GM21528 (cell line): ENCODE measurements at regions not wholly inside any gene's neighbourhood (a gene's known extent, or its start where the extent isn't known, plus 50 kb on each side); places are given as distances from the start of the nearest gene placed in this dataset.
"Not testable (repeated sequence)": the region's sequence is repeated elsewhere in the genome, so short reads cannot be mapped to it uniquely, and the experiment has no call there.

Source experiments
- ATAC-seq: cut with Tn5 transposase; IDR thresholded peaks from one replicate; pipeline ENCODE4 v1.9.1; 2021; ENCODE audit warnings: mild to moderate bottlenecking, moderate library complexity; ENCODE audit not compliant: unreplicated experiment, low FRiP score

GRCh38 chr18:30245766-30246455 is 796.6 kb downstream of the DSC3 start:
- no peak for ATAC-seq

DNA sequence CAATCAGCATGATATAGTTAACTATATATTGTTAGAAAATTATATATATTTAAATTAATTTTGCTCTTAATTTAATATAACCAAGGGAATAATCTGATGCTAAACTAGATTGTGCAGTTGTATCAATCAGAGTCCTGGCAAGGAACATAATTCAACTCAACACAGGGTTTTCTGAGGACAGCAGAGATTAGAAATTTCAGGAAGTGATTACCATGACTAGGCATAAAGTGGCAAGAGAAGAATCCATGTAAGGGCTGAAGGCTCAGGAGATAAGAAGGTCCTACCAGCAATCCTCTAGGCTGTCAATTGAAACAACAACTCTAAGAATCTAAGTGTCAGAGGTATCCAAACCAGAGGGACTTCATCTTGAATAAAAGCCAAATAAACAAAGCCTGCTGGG is 807.8 kb downstream of the DSC3 start:
- no peak for ATAC-seq

DNA sequence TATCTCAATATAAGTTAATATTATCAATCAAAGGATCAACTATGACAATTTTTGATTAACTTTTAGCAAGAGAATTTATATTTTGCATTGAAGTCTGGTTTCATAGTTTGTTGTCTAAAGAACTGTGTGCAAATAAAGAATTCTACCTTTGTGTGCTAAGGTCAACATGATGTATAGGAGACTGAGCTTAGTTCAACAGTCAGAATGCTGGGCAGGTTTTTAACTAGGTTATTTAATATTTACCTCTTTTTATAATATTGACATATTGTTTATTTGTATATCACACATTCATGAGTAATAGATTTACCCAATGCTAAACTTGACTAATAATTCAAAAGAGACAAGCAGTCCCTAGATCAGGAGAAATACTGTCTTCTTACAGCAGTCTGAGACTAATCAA is 831.4 kb downstream of the DSC3 start:
- ATAC-seq = no peak

DNA sequence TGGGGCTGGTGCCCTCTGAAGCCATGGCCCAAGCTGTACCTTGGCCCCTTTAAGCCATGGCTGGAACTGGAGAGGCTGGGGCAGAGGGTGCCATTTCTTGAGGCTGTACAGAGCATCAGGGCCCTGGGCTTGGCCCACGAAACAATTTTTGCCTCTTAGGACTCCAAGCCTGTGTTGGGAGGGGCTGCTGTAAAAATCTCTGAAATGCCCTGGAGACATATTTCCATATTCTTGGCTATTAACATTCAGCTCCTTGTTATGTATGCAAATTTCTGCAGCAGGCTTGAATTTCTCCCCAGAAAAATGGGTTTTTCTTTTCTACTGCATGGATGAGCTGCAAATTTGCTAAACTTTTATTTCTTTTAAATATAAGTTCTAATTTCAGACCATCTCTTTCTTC is 834.0 kb downstream of the DSC3 start:
- ATAC-seq = no peak

DNA sequence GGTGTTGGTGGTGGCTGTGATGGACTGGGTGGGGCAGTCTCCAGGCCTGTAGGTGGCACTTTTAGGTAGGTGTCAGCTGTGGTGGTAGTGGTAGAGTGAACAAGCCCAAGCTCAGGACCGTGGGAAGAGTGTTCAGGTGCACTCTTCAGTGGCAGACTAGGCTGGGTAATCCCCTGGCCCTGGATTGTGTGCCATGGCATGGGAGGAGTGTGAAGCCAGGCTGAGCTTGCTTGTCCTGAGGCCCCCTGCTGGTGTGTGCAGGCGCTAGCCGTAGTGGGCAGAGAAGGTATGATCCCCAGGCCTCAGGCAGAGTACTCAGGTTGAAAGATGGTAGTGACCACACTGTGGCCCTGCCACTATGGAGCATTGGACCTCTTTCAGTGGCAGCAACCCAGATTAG is 850.3 kb downstream of the DSC3 start:
- no peak for ATAC-seq

DNA sequence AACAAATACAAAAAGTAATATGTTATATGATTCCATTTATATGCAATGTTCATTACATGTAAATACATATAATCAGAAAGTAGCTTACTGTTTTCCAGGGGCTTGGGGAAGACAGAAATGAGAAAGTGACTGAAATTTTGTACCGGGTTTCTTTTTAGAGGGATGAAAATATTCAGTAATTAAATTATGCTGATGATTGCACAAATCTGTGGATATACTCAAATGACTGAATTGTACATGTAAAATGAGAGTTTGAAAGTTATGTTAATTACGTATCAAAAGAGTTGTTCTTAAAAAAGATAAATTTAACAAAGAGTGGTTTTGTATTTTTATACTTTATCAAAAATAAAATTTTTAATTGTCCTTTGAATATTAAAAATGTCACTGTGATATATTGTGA is 856.3 kb downstream of the DSC3 start:
- no peak for ATAC-seq

GRCh38 chr18:30177056-30177455 is 865.5 kb downstream of the DSC3 start:
- no peak for ATAC-seq

DNA sequence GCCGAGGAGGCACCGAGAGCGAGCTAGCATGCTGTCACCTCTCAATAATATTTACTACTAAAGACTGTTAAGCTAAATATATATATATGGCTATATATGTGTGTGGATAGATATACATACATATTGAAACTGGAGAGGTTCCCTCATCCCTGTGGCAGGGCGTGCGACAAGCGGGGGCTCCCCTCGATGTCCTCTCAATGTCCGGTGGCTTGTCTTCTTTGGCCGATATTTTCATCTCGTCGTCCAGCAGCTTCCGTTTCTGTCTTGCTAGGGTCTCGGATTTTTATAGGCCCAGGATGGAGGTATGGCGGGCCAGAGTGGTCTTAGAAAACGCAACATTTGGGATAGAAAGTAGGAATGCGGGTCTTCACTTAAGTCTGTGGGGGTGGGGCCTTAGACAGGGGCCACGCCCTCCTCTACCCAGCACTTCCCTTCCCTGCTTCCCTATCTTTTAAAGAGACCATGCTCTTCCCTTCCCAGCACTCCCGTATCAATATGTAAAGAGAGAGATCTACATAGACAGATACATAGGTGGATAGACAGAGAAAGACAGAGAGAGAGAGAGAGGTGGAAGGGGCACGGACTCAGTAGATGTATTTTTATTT is 866.8 kb downstream of the DSC3 start:
- ATAC-seq = no peak

GRCh38 chr18:30175061-30175574 is 867.4 kb downstream of the DSC3 start:
- no peak for ATAC-seq

DNA sequence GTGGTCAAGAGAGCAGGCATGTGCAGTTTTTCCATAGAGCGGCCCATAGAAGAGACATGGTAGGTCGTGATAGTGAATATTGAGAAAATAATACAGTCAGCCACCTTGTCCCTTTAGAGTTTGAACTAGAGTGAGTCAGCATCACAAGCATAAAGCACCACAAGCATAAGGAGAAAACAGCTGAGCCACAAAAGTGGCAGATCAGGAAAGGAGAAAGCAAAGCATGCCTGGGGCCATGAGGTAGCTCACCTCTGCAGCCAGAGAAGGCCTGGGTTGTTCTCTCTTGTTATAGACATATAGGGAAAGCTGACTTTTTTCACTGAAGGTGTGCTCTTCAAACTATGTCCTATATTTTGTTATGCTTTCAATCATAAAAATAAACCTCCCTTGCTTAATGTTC is 879.0 kb downstream of the DSC3 start:
- ATAC-seq = no peak

DNA sequence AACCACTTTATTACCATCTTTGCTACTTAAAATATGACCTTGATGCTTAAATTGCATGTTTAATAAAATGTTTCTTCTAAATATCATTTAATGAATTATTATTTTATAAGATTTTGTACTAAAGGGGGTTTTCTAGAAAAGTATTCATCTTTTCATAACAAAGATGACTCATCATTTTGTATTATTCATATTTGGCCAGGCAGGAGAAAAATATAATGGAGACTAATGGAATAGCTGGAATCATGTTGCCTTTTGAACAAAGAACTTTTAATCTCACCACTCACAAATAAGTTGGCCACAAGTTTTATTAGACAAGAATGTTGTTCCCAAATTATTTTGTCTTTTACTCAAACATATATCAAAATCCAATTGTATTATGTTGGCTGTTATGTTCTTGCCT is 882.4 kb downstream of the DSC3 start:
- ATAC-seq = no peak

DNA sequence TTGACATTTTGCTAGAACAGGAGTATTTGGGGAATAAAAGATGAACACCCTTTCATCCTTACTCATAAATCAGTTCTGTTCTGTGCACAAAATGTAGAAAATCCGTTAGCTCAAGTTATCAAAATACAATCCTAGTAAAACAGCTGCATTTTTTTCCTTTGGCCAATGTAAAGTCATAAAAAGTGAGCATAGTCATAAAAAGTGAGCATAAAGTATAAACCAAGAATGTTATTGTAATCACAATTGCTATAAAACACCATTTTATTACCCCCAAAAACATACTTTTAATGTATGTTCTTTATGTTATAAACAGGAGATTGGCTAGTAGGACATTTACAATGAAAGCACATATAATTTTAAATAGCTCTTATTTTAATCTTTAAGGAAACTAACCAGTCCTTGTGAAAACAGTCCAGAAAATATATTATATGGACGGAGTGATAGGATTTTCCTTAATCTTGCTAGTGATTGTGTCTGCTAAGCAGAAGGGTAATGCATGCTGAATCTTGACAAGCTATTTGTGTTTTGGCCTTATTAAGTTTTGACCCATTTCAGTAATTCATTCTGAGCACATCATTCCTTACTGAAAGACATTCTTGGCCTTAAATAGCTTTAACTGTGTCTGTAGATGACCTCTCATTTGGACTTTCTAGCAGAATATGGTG is 891.8 kb downstream of the DSC3 start:
- no peak for ATAC-seq

DNA sequence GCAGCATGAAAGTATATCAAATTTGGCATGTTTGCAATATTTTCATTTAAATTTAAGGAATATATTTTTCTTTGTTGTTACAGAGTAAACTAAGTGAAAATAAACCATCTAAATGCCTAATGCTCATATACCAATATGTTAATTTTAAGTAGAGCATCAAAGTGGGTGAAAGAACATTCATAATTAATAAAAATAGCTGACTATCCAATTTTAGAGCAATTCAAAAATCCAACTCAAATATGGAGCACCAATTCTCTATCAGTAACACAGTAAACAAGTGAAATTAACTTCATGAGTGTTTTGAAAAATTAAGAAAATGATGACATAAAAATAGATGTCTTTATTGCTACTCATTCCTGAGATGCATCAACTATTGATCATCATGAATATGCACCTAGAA is 893.0 kb downstream of the DSC3 start:
- no peak for ATAC-seq

- ATAC-seq = no peak
Observed at GRCh38 chr18:30142870-30143269, 899.7 kb downstream of the DSC3 start.

GRCh38 chr18:30142248-30142647 is 900.3 kb downstream of the DSC3 start:
- ATAC-seq = no peak

DNA sequence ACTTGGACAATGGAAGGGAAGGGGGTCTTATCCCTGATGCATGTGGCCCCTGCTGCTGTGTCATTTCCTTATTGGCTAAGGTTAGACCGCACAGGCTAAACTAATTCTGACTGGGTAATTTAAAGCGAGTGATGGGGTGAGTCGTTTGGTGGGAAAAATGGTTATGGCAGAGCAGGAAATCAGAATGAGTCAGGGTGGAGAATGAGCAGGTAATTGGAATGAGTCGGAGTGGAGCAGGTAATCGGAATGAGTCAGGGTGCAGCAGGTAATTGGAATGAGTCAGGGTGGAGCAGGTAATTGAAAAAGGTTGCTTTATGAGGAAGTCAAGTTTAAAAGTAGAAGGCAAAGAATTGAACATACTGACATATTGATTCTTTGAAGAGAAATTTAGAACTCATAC is 901.0 kb downstream of the DSC3 start:
- not testable (repeated sequence) for ATAC-seq

- ATAC-seq = no peak
Observed at GRCh38 chr18:30139631-30140287, 902.8 kb downstream of the DSC3 start.

- ATAC-seq = no peak
Observed at GRCh38 chr18:30135938-30136337, 906.6 kb downstream of the DSC3 start.

DNA sequence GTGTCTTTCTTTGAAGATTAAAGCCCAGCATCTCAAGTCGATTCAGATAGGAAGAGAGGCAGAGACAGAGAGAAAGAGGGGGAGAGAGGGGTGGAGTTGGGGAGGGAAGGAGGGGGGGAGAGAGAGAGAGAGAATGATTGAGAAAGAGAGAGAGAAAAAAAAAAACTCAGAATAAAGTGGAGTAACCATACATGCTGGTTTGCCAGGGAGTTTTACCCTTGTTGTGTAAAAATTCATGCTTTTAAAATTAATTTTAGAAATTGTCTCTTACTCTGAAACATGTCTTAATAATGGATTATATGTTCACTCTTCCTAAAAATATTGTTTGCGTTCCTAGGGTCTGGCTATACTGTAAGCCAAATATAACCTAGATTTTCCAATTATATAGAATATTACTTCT is 908.5 kb downstream of the DSC3 start:
- ATAC-seq = no peak

GRCh38 chr18:30132959-30133358 is 909.6 kb downstream of the DSC3 start:
- no peak for ATAC-seq

DNA sequence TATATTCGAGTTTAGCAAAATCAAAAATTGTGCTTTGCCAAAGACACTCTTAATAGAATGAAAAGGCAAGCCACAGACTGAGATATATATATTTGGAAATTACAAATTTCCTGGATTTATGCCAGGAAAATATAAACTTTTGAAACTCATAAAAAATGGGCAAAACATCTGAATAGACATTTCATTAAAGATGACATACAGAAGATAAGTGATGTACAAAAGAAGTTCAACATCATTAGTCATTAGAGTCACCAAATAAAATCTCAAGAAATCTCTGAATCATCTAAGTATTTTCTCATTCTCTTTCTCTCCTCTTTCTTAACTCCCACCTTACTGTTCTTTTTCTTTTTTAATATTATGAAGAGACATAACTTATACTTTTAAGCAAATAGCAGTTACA is 921.1 kb downstream of the DSC3 start:
- ATAC-seq = no peak
